ENCODE measurements at regions not wholly inside any gene's neighbourhood (a gene's known extent, or its start where the extent isn't known, plus 50 kb on each side); places are given as distances from the start of the nearest gene placed in this dataset.

- no peak for TF ChIP-seq CTCF (IDR thresholded peaks at IDR 0.05; ENCODE audit: low read depth, low read length, poor library complexity, severe bottlenecking)
- no peak for TF ChIP-seq EZH2phosphoT487 (IDR thresholded peaks at IDR 0.05; ENCODE audit: borderline replicate concordance, low read length)
Observed at GRCh38 chr2:3954261-3954660, 250.9 kb downstream of the DCDC2C start.
